ENCODE measurements at regions not wholly inside any gene's neighbourhood (a gene's known extent, or its start where the extent isn't known, plus 50 kb on each side); places are given as distances from the start of the nearest gene placed in this dataset.

DNA sequence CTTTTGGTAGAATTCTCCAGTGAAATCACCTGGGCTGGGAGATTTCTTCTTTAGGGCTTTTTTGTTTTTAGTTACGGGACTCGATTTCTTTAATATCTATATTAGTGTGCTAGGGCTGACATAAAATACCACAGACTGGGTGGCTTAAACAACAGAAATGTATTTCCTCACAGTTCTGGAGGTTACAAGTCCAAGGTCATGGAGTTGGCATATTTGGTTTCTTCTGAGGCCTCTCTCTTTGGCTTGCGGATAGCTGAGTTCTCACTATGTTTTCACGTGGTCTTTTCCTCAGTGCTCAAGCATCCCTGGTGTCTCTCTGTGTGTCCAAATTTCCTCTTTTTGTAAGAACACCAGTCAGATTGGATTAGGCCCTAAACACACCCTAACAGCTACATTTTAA, 208.5 kb upstream of the DTNA start:
- TF ChIP-seq, protein P1, sequence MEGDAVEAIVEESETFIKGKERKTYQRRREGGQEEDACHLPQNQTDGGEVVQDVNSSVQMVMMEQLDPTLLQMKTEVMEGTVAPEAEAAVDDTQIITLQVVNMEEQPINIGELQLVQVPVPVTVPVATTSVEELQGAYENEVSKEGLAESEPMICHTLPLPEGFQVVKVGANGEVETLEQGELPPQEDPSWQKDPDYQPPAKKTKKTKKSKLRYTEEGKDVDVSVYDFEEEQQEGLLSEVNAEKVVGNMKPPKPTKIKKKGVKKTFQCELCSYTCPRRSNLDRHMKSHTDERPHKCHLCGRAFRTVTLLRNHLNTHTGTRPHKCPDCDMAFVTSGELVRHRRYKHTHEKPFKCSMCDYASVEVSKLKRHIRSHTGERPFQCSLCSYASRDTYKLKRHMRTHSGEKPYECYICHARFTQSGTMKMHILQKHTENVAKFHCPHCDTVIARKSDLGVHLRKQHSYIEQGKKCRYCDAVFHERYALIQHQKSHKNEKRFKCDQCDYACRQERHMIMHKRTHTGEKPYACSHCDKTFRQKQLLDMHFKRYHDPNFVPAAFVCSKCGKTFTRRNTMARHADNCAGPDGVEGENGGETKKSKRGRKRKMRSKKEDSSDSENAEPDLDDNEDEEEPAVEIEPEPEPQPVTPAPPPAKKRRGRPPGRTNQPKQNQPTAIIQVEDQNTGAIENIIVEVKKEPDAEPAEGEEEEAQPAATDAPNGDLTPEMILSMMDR (IDR thresholded peaks at IDR 0.05), result no peak
- TF ChIP-seq SIN3A (IDR thresholded peaks at IDR 0.05; ENCODE audit: borderline replicate concordance, insufficient read depth, low read depth, low read length) (no peak), TCF7L2 (IDR thresholded peaks at IDR 0.05; ENCODE audit: low read depth, low read length) (no peak)

Data from Panc1 (cell line).